IPS-20b (cell line): ENCODE measurements at regions not wholly inside any gene's neighbourhood (a gene's known extent, or its start where the extent isn't known, plus 50 kb on each side); places are given as distances from the start of the nearest gene placed in this dataset.
"Not testable (repeated sequence)": the region's sequence is repeated elsewhere in the genome, so short reads cannot be mapped to it uniquely, and the experiment has no call there.

ENCODE experiments used
- H3K27ac ChIP-seq: one replicate; pipeline ENCODE4 v1.5.1; 2013; ENCODE audit warnings: low read length
- H3K27me3 ChIP-seq: 2 replicates; pipeline ENCODE4 v1.6.1; 2013; ENCODE audit warnings: mild to moderate bottlenecking, low read length, inconsistent platforms; ENCODE audit not compliant: insufficient read depth
- H3K36me3 ChIP-seq: 2 replicates; pipeline ENCODE4 v1.6.1; 2013; ENCODE audit warnings: low read depth, mild to moderate bottlenecking, inconsistent platforms, low read length, moderate library complexity; ENCODE audit not compliant: insufficient read depth
- H3K4me1 ChIP-seq: 2 replicates; pipeline ENCODE4 v1.6.1; 2013; ENCODE audit warnings: mild to moderate bottlenecking, control low read depth, inconsistent platforms, low read length, moderate library complexity; ENCODE audit not compliant: insufficient read depth
- H3K4me3 ChIP-seq: 2 replicates; pipeline ENCODE4 v1.5.1; 2013; ENCODE audit warnings: mild to moderate bottlenecking, low read length, inconsistent platforms
- H3K9ac ChIP-seq: 2 replicates; pipeline ENCODE4 v1.6.1; 2013; ENCODE audit warnings: low read depth, mild to moderate bottlenecking, inconsistent platforms, low read length, moderate library complexity
- H3K9me3 ChIP-seq: 2 replicates; pipeline ENCODE4 v1.6.1; 2013; ENCODE audit warnings: mild to moderate bottlenecking, low read depth, low read length, inconsistent platforms; ENCODE audit not compliant: insufficient read depth

GRCh38 chr3:145671121-145671520, 489.9 kb downstream of the PLOD2 start:
- Histone ChIP-seq H3K9ac (no peak overlapping the region), H3K27ac (no peak overlapping the region), H3K36me3 (no peaks in the 10 kb centered on the region), H3K4me1 (no peaks in the 10 kb centered on the region), H3K27me3 (no peaks in the 10 kb centered on the region), H3K9me3 (no peaks in the 10 kb centered on the region), H3K4me3 (no peak overlapping the region)

- Histone ChIP-seq H3K9me3 (no peaks in the 10 kb centered on the region), H3K27ac (no peak overlapping the region), H3K9ac (no peak overlapping the region), H3K4me3 (no peak overlapping the region), H3K27me3 (no peaks in the 10 kb centered on the region), H3K4me1 (no peaks in the 10 kb centered on the region), H3K36me3 (no peaks in the 10 kb centered on the region)
Measured at GRCh38 chr3:145673838-145674237, 487.1 kb downstream of the PLOD2 start.

GRCh38 chr3:145678401-145678800, 482.6 kb downstream of the PLOD2 start:
- H3K27me3 ChIP-seq, result no peaks in the 10 kb centered on the region
- no peaks in the 10 kb centered on the region; the same call in 1 of the 2 replicates for H3K4me1 ChIP-seq
- no peaks in the 10 kb centered on the region for H3K9me3 ChIP-seq
- no peaks in the 10 kb centered on the region for H3K36me3 ChIP-seq
- no peak overlapping the region for H3K4me3 ChIP-seq
- H3K9ac ChIP-seq, result no peak overlapping the region
- H3K27ac ChIP-seq, result no peak overlapping the region

- no peaks in the 10 kb centered on the region for H3K9me3 ChIP-seq
- H3K4me1 ChIP-seq, result no peaks in the 10 kb centered on the region; the same call in 1 of the 2 replicates
- no peaks in the 10 kb centered on the region for H3K27me3 ChIP-seq
- no peak overlapping the region for H3K27ac ChIP-seq
- H3K9ac ChIP-seq, result no peak overlapping the region
- no peak overlapping the region for H3K4me3 ChIP-seq
- no peaks in the 10 kb centered on the region for H3K36me3 ChIP-seq
Measured at GRCh38 chr3:145681181-145681580, 479.8 kb downstream of the PLOD2 start.

GRCh38 chr3:145687978-145688377, 473.0 kb downstream of the PLOD2 start:
- H3K9ac ChIP-seq, H3K36me3 ChIP-seq, H3K4me3 ChIP-seq, H3K27me3 ChIP-seq, H3K4me1 ChIP-seq, H3K27ac ChIP-seq, H3K9me3 ChIP-seq: not testable (repeated sequence)

GRCh38 chr3:145692751-145693150, 468.2 kb downstream of the PLOD2 start:
- H3K27ac ChIP-seq, result no peak overlapping the region
- H3K36me3 ChIP-seq, result no peaks in the 10 kb centered on the region
- no peak overlapping the region for H3K9ac ChIP-seq
- no peaks in the 10 kb centered on the region for H3K9me3 ChIP-seq
- 0 out of 2 replicates have a peak, but pooled peaks cover 4% of the 10 kb centered on the region for H3K4me1 ChIP-seq
- no peak overlapping the region for H3K4me3 ChIP-seq
- H3K27me3 ChIP-seq, result no peaks in the 10 kb centered on the region

GRCh38 chr3:145696011-145696410, 465.0 kb downstream of the PLOD2 start:
- Histone ChIP-seq H3K27me3 (no peaks in the 10 kb centered on the region), H3K4me1 (0 out of 2 replicates have a peak, but pooled peaks cover 4% of the 10 kb centered on the region), H3K9me3 (no peaks in the 10 kb centered on the region), H3K36me3 (no peaks in the 10 kb centered on the region), H3K27ac (no peak overlapping the region), H3K9ac (no peak overlapping the region), H3K4me3 (no peak overlapping the region)

GRCh38 chr3:145698250-145698649, 462.7 kb downstream of the PLOD2 start:
- no peaks in the 10 kb centered on the region for H3K36me3 ChIP-seq
- H3K9ac ChIP-seq, result no peak overlapping the region
- H3K4me1 ChIP-seq, result 0 out of 2 replicates have a peak, but pooled peaks cover 4% of the 10 kb centered on the region
- H3K27ac ChIP-seq, result no peak overlapping the region
- no peaks in the 10 kb centered on the region for H3K27me3 ChIP-seq
- H3K9me3 ChIP-seq, result no peaks in the 10 kb centered on the region
- no peak overlapping the region for H3K4me3 ChIP-seq

GRCh38 chr3:145698749-145699148, 462.2 kb downstream of the PLOD2 start:
- no peak overlapping the region for H3K4me3 ChIP-seq
- no peaks in the 10 kb centered on the region for H3K9me3 ChIP-seq
- H3K4me1 ChIP-seq, result 0 out of 2 replicates have a peak, but pooled peaks cover under 1% of the 10 kb centered on the region
- H3K9ac ChIP-seq, result no peak overlapping the region
- no peaks in the 10 kb centered on the region for H3K36me3 ChIP-seq
- H3K27me3 ChIP-seq, result no peaks in the 10 kb centered on the region
- H3K27ac ChIP-seq, result no peak overlapping the region

- no peak overlapping the region for H3K9ac ChIP-seq
- H3K36me3 ChIP-seq, result no peaks in the 10 kb centered on the region
- no peaks in the 10 kb centered on the region for H3K27me3 ChIP-seq
- H3K9me3 ChIP-seq, result no peaks in the 10 kb centered on the region
- no peak overlapping the region for H3K4me3 ChIP-seq
- H3K4me1 ChIP-seq, result no peaks in the 10 kb centered on the region
- no peak overlapping the region for H3K27ac ChIP-seq
Measured at GRCh38 chr3:145704020-145704419, 457.0 kb downstream of the PLOD2 start.

GRCh38 chr3:145709779-145710178, 451.2 kb downstream of the PLOD2 start:
- not testable (repeated sequence) for H3K36me3 ChIP-seq, H3K9me3 ChIP-seq, H3K4me3 ChIP-seq, H3K9ac ChIP-seq, H3K27me3 ChIP-seq, H3K27ac ChIP-seq, H3K4me1 ChIP-seq

- Histone ChIP-seq H3K9me3 (no peaks in the 10 kb centered on the region), H3K27me3 (no peaks in the 10 kb centered on the region), H3K9ac (no peak overlapping the region), H3K4me3 (no peak overlapping the region), H3K27ac (no peak overlapping the region), H3K4me1 (peaks cover 11% of the 10 kb centered on the region), H3K36me3 (no peaks in the 10 kb centered on the region)
Measured at GRCh38 chr3:145716519-145716918, 444.5 kb downstream of the PLOD2 start.

- peaks cover 15% of the 10 kb centered on the region for H3K4me1 ChIP-seq
- H3K4me3 ChIP-seq, result 0 out of 2 replicates have a peak overlapping the region, but pooled peaks have one; percentile 18
- no peak overlapping the region for H3K27ac ChIP-seq
- no peaks in the 10 kb centered on the region for H3K27me3 ChIP-seq
- no peak overlapping the region for H3K9ac ChIP-seq
- no peaks in the 10 kb centered on the region for H3K9me3 ChIP-seq
- H3K36me3 ChIP-seq, result no peaks in the 10 kb centered on the region
Measured at GRCh38 chr3:145719114-145719513, 441.9 kb downstream of the PLOD2 start.
